Testis (tissue), 2 donors: ENCODE measurements at regions not wholly inside any gene's neighbourhood (a gene's known extent, or its start where the extent isn't known, plus 50 kb on each side); places are given as distances from the start of the nearest gene placed in this dataset.

Experiments
- DNase-seq: peaks from one replicate; pipeline ENCODE4 v3.0.0-alpha.2; 2019
- H3K27ac ChIP-seq, 2 donors: fragments of 200-600 bp; sonication (generic); one replicate each; pipeline ENCODE4 v1.5.1; 2019
- H3K27me3 ChIP-seq: fragments of 200-600 bp; sonication (generic); one replicate; pipeline ENCODE4 v1.5.1; 2019
- H3K36me3 ChIP-seq: fragments of 200-600 bp; sonication (generic); one replicate; pipeline ENCODE4 v1.5.1; 2017; ENCODE audit warnings: low read depth; ENCODE audit errors: missing control alignments
- H3K4me1 ChIP-seq: fragments of 200-600 bp; sonication (generic); one replicate; pipeline ENCODE4 v1.5.1; 2019
- H3K4me3 ChIP-seq, 2 donors: fragments of 200-600 bp; sonication (generic); one replicate each; pipeline ENCODE4 v1.5.1; 2017 to 2019
- H3K9me3 ChIP-seq: fragments of 200-600 bp; sonication (generic); one replicate; pipeline ENCODE4 v1.5.1; 2017
- POLR2A ChIP-seq: fragments of 450-650 bp; IDR thresholded peaks from one replicate; pipeline ENCODE4 v1.6.1; 2017; ENCODE audit warnings: antibody characterized with exemption, mild to moderate bottlenecking, moderate library complexity
- WGBS, 2 donors: methylation state at CpG; one replicate each; pipeline ENCODE4 v1.1.5; 2018; 5-methylcytosine and 5-hydroxymethylcytosine counted together
- intact Hi-C: fragments of 100-400 bp; cut with DNase I; formaldehyde crosslinking; loops from one replicate; pipeline ENCODE4 v1.15.1; 2023; ENCODE audit warnings: low total_unique reads
- TF ChIP-seq, protein P1 (sequence below), 3 experiments: fragments of 450-650 bp in 2 of 3; fragments of 200-600 bp in 1 of 3; sonication (generic) in 1 of 3; IDR thresholded peaks; one replicate each; pipeline ENCODE4 v1.5.1; 2016 to 2019; ENCODE audit warnings: antibody characterized with exemption in 3 of 3, mild to moderate bottlenecking in 2 of 3, moderate library complexity in 1 of 3

DNA sequence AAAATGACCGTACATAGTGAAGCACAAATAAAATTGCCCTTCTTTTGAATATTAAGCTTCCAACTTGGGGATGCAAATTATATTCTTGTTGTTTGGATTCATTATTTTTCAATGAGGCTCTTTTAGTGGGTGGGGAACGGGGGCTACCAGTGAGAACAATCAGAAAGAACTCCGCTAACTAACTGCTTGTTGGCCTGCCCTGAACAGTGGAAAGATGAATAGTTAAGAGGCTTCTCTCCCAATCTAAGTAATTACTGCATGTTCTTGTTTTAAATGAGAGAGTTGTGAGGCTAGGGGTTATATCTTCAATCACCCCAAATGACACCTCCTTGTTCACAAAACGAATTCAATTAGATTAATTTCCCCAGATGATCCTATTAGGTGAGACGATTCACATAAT lies 322.0 kb downstream of the FAT3 start:
- H3K27me3 ChIP-seq, result no peaks in the 10 kb centered on the region
- H3K4me1 ChIP-seq, result no peaks in the 10 kb centered on the region
- TF ChIP-seq POLR2A, result no peak
- TF ChIP-seq, protein P1, sequence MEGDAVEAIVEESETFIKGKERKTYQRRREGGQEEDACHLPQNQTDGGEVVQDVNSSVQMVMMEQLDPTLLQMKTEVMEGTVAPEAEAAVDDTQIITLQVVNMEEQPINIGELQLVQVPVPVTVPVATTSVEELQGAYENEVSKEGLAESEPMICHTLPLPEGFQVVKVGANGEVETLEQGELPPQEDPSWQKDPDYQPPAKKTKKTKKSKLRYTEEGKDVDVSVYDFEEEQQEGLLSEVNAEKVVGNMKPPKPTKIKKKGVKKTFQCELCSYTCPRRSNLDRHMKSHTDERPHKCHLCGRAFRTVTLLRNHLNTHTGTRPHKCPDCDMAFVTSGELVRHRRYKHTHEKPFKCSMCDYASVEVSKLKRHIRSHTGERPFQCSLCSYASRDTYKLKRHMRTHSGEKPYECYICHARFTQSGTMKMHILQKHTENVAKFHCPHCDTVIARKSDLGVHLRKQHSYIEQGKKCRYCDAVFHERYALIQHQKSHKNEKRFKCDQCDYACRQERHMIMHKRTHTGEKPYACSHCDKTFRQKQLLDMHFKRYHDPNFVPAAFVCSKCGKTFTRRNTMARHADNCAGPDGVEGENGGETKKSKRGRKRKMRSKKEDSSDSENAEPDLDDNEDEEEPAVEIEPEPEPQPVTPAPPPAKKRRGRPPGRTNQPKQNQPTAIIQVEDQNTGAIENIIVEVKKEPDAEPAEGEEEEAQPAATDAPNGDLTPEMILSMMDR (IDR thresholded peaks at IDR 0.05), result no peak
- no peak overlapping the region for H3K27ac ChIP-seq
- WGBS, 2 donors, result 80 to 89% methylated on average over 5 of the region's 5 CpGs
- intact Hi-C loops, result no loop called here
- no peak overlapping the region for H3K4me3 ChIP-seq
- no peaks in the 10 kb centered on the region for H3K9me3 ChIP-seq
- DNase-seq, result no peak
- no peaks in the 10 kb centered on the region for H3K36me3 ChIP-seq

DNA sequence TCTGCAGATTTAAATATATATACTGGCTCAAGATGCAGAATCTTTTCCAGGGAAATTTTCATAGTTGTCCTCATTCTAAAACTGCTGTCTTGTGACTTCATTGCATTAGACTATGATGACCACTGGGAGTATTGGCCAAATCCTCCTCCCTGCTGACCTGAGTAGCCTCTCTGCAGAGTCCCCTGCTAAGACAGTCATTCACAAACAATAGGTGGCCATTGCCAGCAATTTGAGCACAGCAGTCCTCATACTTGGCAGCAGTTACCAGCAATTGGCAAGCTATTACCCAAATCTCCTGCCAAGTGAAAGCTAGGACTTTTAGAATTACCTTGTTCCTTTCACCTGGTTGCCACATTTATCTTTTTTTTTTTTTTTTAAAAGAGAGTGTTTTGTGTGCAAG lies 325.8 kb downstream of the FAT3 start:
- no peaks in the 10 kb centered on the region for H3K36me3 ChIP-seq
- H3K27me3 ChIP-seq, result no peaks in the 10 kb centered on the region
- intact Hi-C loops, result no loop called here
- no peaks in the 10 kb centered on the region for H3K4me1 ChIP-seq
- no peak overlapping the region for H3K4me3 ChIP-seq
- no peak for DNase-seq
- TF ChIP-seq, protein P1 (IDR thresholded peaks at IDR 0.05), result no peak
- TF ChIP-seq POLR2A, result no peak
- H3K9me3 ChIP-seq, result no peaks in the 10 kb centered on the region
- H3K27ac ChIP-seq, result no peak overlapping the region

DNA sequence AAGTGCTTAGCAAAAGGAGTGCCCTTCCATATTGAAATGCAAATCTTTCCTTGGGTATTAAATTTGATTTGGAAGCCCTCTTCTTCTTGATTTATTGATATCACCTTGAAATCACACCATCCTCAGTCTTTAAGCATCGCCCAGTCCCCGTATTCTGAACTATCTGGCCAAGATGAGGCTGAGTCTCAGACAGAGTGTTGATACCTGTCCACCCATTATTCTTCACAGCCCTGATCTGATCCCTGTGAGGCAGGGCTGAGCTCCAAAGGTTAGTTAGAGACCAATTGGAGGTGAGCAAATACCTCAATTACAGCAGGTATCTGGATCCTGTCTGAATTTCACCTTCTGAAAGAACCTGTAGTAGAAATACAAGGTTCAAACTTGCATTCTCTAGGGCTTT lies 326.3 kb downstream of the FAT3 start:
- no peaks in the 10 kb centered on the region for H3K4me1 ChIP-seq
- 90 to 95% methylated on average over 2 of the region's 2 CpGs for WGBS, 2 donors
- no peaks in the 10 kb centered on the region for H3K9me3 ChIP-seq
- TF ChIP-seq, protein P1 (IDR thresholded peaks at IDR 0.05), result no peak
- no peak for TF ChIP-seq POLR2A
- no peaks in the 10 kb centered on the region for H3K27me3 ChIP-seq
- H3K27ac ChIP-seq, result no peak overlapping the region
- no peak overlapping the region for H3K4me3 ChIP-seq
- no peaks in the 10 kb centered on the region for H3K36me3 ChIP-seq
- intact Hi-C loops, result no loop called here
- no peak for DNase-seq

DNA sequence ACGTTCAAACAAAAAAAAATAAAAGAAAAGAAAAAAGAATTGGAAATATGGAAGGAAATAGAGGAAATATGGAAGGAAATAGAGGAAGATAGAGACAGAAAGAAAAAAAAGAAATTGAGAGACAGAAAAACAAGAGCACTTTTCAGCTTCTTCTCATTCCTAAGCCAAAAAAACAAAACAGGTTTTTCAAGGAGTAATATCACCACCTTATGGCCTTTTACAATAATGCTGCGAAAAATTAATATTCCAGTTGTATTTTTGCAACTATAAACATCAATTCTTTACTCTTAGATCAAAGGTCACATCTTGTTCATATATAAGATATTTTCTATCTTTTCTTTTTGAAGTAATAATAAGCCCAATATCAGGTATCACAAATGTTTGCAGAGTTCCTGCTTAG lies 328.3 kb downstream of the FAT3 start:
- 38 to 71% methylated on average over 2 of the region's 2 CpGs for WGBS, 2 donors
- DNase-seq, result no peak
- Histone ChIP-seq H3K27ac (no peak overlapping the region), H3K4me1 (no peaks in the 10 kb centered on the region), H3K36me3 (no peaks in the 10 kb centered on the region), H3K9me3 (no peaks in the 10 kb centered on the region), H3K27me3 (no peaks in the 10 kb centered on the region), H3K4me3 (no peak overlapping the region)
- TF ChIP-seq POLR2A, result no peak
- TF ChIP-seq, protein P1 (IDR thresholded peaks at IDR 0.05), result peak in 1 of 3 experiments; percentile 34
- intact Hi-C loops, result no loop called here

DNA sequence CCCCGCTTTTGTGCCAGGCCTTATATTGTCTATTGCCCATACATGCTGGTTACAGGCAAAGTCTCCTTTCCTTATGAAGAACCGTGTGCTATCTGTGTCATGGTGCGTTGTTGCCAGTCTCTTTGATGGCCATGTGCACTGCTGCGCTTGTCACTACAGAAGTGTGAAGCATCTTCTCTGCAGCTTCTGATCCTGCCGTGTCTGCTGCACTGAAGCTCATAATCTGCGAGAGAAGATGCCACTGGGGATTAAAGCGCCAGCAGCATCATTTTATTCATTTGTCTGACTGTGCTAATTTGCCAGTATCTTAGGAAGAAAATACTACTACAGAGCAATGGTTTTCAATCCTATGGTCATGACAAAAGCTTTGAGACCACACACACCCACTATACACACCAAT lies 330.1 kb downstream of the FAT3 start:
- 95 to 96% methylated on average over 7 of the region's 7 CpGs for WGBS, 2 donors
- intact Hi-C loops, result no loop called here
- Histone ChIP-seq H3K4me1 (no peaks in the 10 kb centered on the region), H3K27ac (no peak overlapping the region), H3K36me3 (no peaks in the 10 kb centered on the region), H3K9me3 (no peaks in the 10 kb centered on the region), H3K27me3 (no peaks in the 10 kb centered on the region), H3K4me3 (no peak overlapping the region)
- DNase-seq, result no peak
- TF ChIP-seq POLR2A, result no peak
- TF ChIP-seq, protein P1 (IDR thresholded peaks at IDR 0.05), result no peak
